Inferior parietal cortex (tissue), 1 donor: ENCODE measurements at regions not wholly inside any gene's neighbourhood (a gene's known extent, or its start where the extent isn't known, plus 50 kb on each side); places are given as distances from the start of the nearest gene placed in this dataset.

Experiments used
- DNase-seq: peaks from one replicate; pipeline ENCODE4 v3.0.0-alpha.2; 2016; ENCODE audit errors: extremely low spot score

GRCh38 chr20:56835829-56836550 is 206.9 kb downstream of the TFAP2C start:
- no peak for DNase-seq

GRCh38 chr20:56839222-56839621 is 210.1 kb downstream of the TFAP2C start:
- DNase-seq = no peak

- DNase-seq = no peak
These were observed 210.7 kb downstream of the TFAP2C start for GRCh38 chr20:56839786-56840185.

GRCh38 chr20:56840716-56841261 is 211.7 kb downstream of the TFAP2C start:
- DNase-seq = no peak

DNA sequence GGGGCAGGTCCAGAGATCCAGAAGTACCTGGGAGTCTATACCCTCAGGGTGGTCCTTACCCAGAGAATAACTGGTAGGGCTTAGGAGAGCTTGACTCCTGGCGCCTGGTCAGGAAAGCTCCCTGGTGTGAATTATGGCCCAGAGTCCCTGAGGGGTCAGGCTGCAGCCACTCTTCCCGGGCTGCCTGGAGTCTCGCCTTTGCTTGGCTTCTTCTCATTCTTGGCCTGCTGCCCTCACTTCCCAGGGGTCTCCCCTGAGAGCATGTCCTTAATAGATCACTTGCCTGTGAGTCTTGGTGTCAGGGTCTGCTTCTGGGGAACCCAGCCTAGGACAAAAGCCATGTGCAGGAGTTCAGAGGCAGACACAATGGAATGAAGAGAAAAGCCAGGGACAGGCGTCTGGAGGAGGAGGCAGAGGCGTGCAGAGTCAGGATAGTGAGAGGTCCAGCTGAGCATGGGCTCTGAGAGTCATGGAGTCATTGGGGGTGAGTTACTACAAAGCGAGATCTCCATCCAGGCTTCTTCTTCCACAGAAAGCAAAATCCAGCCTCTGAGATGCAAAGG is 212.3 kb downstream of the TFAP2C start:
- no peak for DNase-seq

DNA sequence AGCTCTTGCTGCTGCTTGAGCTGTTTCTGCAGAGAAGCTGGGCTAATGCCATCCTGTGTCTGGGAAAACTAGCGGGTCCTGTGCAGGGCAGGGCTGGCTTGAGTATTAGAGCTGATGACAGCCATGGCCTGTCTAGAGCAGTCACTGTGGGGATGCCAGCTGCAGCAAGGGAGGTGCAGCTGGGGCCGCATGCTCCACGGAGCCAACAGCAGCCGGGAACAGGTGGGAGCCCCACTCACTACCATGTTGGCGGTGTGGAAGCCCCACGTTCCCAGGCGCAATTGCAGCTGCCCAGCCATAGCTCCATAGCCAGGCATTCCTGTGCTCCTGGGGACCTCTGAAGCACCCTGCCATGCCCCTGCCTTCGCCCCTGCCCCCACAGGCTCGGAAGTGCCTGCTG is 212.9 kb downstream of the TFAP2C start:
- no peak for DNase-seq

- DNase-seq = no peak
These were observed 214.3 kb downstream of the TFAP2C start for GRCh38 chr20:56843386-56843785.

DNA sequence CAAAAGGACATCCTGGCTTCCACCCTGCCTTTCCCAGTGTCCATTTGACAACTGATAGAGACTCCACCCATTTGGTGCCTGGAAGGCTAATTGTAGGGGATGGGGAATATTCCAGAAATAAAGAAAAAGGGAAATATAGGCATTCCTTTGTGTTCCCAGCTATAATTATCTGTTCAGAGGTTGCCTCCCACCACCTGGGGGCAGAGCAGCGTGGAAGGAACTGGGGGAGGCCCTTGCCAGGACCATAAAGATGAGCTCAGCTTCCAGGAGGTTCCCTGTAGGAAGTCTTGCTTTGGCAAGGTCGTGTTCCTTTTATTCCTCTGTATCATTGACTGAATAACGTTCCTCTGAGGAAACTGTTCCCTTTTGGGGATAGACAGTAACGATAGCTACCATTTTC is 214.7 kb downstream of the TFAP2C start:
- DNase-seq = no peak

DNA sequence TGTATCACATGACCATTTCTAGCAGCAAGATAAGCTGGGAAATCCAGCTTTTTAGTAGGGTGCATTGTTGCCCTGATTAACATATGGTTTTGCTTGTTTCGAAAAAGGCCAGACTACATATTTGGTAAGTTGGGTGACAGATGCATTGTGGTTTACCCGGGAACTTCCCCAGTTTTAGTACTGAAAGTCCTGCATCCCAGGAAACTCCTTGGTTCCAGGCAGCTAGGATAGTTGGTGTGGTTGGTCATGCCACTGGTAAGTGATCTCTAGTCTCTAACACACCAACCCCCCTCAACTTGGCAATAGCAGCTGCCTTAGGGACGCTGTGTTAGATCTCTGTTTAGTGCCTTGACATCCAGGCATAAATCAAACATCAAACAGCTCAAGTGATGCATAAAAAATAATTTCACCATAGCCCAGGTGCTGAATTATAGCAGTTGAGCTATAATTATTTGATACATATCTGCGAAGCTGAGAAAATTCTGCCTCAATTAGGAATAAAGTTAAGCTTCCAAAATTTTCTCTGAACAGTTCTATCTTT is 216.5 kb downstream of the TFAP2C start:
- DNase-seq = no peak

GRCh38 chr20:56848561-56848960 is 219.5 kb downstream of the TFAP2C start:
- DNase-seq = no peak

DNA sequence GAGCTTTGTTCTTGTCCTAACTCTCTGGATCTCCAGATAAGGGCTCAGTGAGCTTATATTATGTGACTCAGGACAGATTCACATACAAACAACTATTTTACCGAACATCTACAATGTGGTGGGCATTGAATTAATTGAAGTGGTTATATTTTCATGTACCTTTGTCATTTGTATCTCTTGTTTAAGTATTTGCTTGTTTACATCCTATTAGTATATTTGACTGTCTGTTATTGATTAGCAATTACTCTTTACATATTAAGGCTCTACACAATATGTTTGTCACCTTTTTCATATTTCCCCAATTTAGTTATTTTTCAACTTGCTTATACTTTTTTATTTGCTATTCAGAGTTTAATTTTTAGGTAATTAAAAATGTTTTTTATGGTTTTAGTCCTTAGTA is 222.4 kb downstream of the TFAP2C start:
- DNase-seq = no peak

GRCh38 chr20:56855708-56856107 is 226.6 kb downstream of the TFAP2C start:
- DNase-seq = no peak

- DNase-seq = no peak
These were observed 228.8 kb downstream of the TFAP2C start for GRCh38 chr20:56857950-56858349.

GRCh38 chr20:56859039-56859800 is 230.1 kb downstream of the TFAP2C start:
- no peak for DNase-seq

GRCh38 chr20:56859801-56860261 is 230.7 kb downstream of the TFAP2C start:
- DNase-seq = no peak

- DNase-seq = no peak
These were observed 231.3 kb downstream of the TFAP2C start for GRCh38 chr20:56860413-56860812.

GRCh38 chr20:56861590-56861989 is 232.5 kb downstream of the TFAP2C start:
- DNase-seq = no peak

- no peak for DNase-seq
These were observed 235.9 kb downstream of the TFAP2C start for GRCh38 chr20:56865055-56865454.

- no peak for DNase-seq
These were observed 238.0 kb downstream of the TFAP2C start for GRCh38 chr20:56867128-56867527.

DNA sequence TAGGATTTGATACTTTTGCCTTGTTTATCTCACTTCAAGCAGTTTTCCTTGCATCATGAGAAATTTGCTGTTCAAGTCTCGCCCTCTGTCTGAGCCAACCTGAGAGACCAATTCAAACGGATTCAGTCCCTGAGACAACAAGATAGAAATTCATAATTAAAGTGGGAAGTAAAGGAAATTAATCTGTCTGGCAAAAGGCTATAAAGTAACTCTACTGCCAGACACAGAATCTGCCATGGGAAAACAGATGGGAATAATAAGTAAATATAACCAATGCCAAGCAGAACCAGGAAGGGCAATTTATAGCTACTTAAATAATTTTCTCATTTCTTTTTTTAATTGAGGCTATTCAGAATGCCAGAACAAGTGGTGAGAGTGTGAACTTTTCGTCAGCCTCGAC is 239.6 kb downstream of the TFAP2C start:
- DNase-seq = no peak

DNA sequence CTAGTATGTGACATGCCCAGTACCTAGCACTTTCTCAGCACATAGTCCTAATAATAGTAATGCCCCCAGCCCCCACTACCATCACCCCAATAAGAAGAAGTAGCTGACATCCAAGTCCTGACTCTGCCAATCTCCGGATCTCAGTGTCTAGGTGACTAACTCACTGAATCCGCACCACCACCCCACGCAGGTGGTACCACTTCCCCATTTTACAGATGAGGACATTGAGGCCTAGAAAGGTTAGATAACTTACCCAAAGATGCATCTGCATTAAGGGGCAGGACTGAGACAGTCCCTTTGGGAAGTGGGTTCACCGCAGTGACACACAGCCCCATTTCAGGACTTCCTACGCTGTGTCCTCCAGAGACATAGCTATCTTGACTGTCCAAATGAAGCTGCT is 241.2 kb downstream of the TFAP2C start:
- DNase-seq = no peak

- DNase-seq = no peak
These were observed 242.6 kb downstream of the TFAP2C start for GRCh38 chr20:56871691-56872090.
